ENCODE measurements at regions not wholly inside any gene's neighbourhood (a gene's known extent, or its start where the extent isn't known, plus 50 kb on each side); places are given as distances from the start of the nearest gene placed in this dataset.

DNA sequence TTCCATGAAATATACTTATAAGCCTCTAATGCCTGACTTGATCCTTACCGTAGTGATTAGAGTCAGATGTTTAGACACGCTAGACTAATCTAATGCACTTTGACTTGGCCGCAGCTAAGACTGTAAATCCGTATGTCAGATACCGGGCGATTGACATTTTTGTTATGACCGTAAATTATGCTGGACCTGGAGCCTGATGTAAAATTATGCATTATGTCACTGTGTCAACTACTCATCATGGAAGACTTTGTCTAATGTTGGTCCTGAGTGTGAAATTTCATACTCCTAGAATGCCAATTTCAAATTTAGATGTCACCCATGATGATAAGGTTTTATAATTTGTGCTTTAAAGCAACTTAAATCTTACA lies 123.6 kb upstream of the LIMCH1 start:
- TF ChIP-seq, protein P1, sequence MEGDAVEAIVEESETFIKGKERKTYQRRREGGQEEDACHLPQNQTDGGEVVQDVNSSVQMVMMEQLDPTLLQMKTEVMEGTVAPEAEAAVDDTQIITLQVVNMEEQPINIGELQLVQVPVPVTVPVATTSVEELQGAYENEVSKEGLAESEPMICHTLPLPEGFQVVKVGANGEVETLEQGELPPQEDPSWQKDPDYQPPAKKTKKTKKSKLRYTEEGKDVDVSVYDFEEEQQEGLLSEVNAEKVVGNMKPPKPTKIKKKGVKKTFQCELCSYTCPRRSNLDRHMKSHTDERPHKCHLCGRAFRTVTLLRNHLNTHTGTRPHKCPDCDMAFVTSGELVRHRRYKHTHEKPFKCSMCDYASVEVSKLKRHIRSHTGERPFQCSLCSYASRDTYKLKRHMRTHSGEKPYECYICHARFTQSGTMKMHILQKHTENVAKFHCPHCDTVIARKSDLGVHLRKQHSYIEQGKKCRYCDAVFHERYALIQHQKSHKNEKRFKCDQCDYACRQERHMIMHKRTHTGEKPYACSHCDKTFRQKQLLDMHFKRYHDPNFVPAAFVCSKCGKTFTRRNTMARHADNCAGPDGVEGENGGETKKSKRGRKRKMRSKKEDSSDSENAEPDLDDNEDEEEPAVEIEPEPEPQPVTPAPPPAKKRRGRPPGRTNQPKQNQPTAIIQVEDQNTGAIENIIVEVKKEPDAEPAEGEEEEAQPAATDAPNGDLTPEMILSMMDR (IDR thresholded peaks at IDR 0.05): no peak
- TF ChIP-seq ZFX (IDR thresholded peaks at IDR 0.05; ENCODE audit: borderline replicate concordance): no peak
